A549 (cell line): ENCODE measurements at regions not wholly inside any gene's neighbourhood (a gene's known extent, or its start where the extent isn't known, plus 50 kb on each side); places are given as distances from the start of the nearest gene placed in this dataset.

Experiments used
- ATAC-seq, 2 experiments: fragments of 200-7000 bp in 1 of 2; fragments of >200 bp in 1 of 2; cut with Nextera tagmentation in 1 of 2; cut with Tn5 transposase in 1 of 2; 3 replicates each; pipeline versions ENCODE4 v1.8.0 to v1.9.1; 2018 to 2020; ENCODE audit warnings: mild to moderate bottlenecking in 1 of 2, moderate library complexity in 1 of 2
- CTCF ChIA-PET: fragments of 300-600 bp; sonication (Branson Sonifier 250); formaldehyde crosslinking; extraction: SDS; loops from one replicate; lab custom pipeline; 2021; ENCODE audit warnings: antibody characterized with exemption, inconsistent platforms; lab: Yijun Ruan, JAX
- POLR2A ChIA-PET: fragments of 350-600 bp; formaldehyde crosslinking; extraction: SDS; loops from one replicate; lab custom pipeline; 2021; ENCODE audit warnings: antibody characterized with exemption, inconsistent platforms; lab: Yijun Ruan, JAX
- DNase-seq, 2 experiments: peaks; one replicate each; pipeline versions ENCODE4 v3.0.0 to v3.0.0-alpha.2; 2011 to 2016; ENCODE audit warnings: low read depth in 1 of 2, low spot score in 1 of 2
- FAIRE-seq: peaks from 2 replicates; lab custom pipeline; 2011; peaks lifted over from hg19 to GRCh38; lab: Jason Lieb, UNC
- H3K27ac ChIP-seq, 2 experiments: fragments of >200 bp; sonication (Bioruptor Twin); formaldehyde crosslinking; 3 replicates each; pipeline ENCODE4 v1.5.1; 2016 to 2017
- H3K4me1 ChIP-seq: fragments of >200 bp; sonication (Bioruptor Twin); formaldehyde crosslinking; 3 replicates; pipeline ENCODE4 v1.6.1; 2016
- H3K4me2 ChIP-seq: fragments of >200 bp; sonication (Bioruptor Twin); formaldehyde crosslinking; 3 replicates; pipeline ENCODE4 v1.6.1; 2016
- H3K4me3 ChIP-seq: fragments of >200 bp; sonication (Bioruptor Twin); formaldehyde crosslinking; 3 replicates; pipeline ENCODE4 v1.5.1; 2016
- H3K9me3 ChIP-seq: fragments of >200 bp; sonication (Bioruptor Twin); formaldehyde crosslinking; 3 replicates; pipeline ENCODE4 v1.6.1; 2016
- CEBPB ChIP-seq, 2 experiments: fragments of >200 bp in 1 of 2; sonication (Bioruptor Twin) in 1 of 2; formaldehyde crosslinking in 1 of 2; IDR thresholded peaks; 2 replicates each; pipeline ENCODE4 v1.6.1; 2012 to 2016
- CHD2 ChIP-seq: fragments of 150-350 bp; IDR thresholded peaks from 2 replicates; pipeline ENCODE4 v1.6.1; 2014; ENCODE audit warnings: low read length; ENCODE audit not compliant: partially characterized antibody
- FOXS1 ChIP-seq: fragments of 250-450 bp; sonication (Bioruptor Pico); IDR thresholded peaks from 2 replicates; pipeline ENCODE4 v1.5.0; 2020; ENCODE audit warnings: mild to moderate bottlenecking, moderate library complexity
- KDM1A ChIP-seq: fragments of 200-600 bp; sonication (generic); IDR thresholded peaks from 2 replicates; pipeline ENCODE4 v1.6.1; 2016; ENCODE audit warnings: low read depth, mild to moderate bottlenecking
- NPAS2 ChIP-seq: fragments of 250-450 bp; sonication (Bioruptor Pico); IDR thresholded peaks from 2 replicates; pipeline ENCODE4 v1.8.0; 2022; ENCODE audit warnings: mild to moderate bottlenecking, moderate library complexity, borderline replicate concordance
- PHF8 ChIP-seq: fragments of 200-600 bp; sonication (generic); IDR thresholded peaks from 2 replicates; pipeline ENCODE4 v1.6.1; 2016; ENCODE audit warnings: low read depth, mild to moderate bottlenecking, antibody characterized with exemption, moderate library complexity, borderline replicate concordance
- RCOR1 ChIP-seq: fragments of 150-350 bp; IDR thresholded peaks from 2 replicates; pipeline ENCODE4 v1.6.1; 2014; ENCODE audit warnings: antibody characterized with exemption, low read length, low read depth
- TFCP2L1 ChIP-seq: fragments of 250-450 bp; sonication (Bioruptor Pico); IDR thresholded peaks from 2 replicates; pipeline ENCODE4 v1.5.0; 2021; ENCODE audit warnings: mild to moderate bottlenecking
- TP53 ChIP-seq: fragments of 250-450 bp; sonication (Bioruptor Pico); IDR thresholded peaks from 2 replicates; pipeline ENCODE4 v1.5.0; 2021; ENCODE audit warnings: mild to moderate bottlenecking, moderate library complexity
- ZC3H11A ChIP-seq: fragments of 450-650 bp; IDR thresholded peaks from 2 replicates; pipeline ENCODE4 v1.6.1; 2014; ENCODE audit warnings: antibody characterized with exemption, mild to moderate bottlenecking
- ZSCAN20 ChIP-seq: fragments of 250-450 bp; sonication (Bioruptor Pico); IDR thresholded peaks from 2 replicates; pipeline ENCODE4 v1.8.0; 2022; ENCODE audit warnings: mild to moderate bottlenecking, moderate library complexity
- WGBS: methylation state at CpG from one replicate; pipeline ENCODE4 v1.1.6; 2017; ENCODE audit errors: missing lambda C conversion rate; 5-methylcytosine and 5-hydroxymethylcytosine counted together
- TF ChIP-seq, protein P1 (sequence below): fragments of >200 bp; sonication (Bioruptor Twin); formaldehyde crosslinking; IDR thresholded peaks from 2 replicates; pipeline ENCODE4 v1.6.1; 2016
- TF ChIP-seq, protein P2 (sequence below): fragments of 200-600 bp; sonication (generic); IDR thresholded peaks from 2 replicates; pipeline ENCODE4 v1.6.1; 2016; ENCODE audit warnings: antibody characterized with exemption, mild to moderate bottlenecking, moderate library complexity
- TF ChIP-seq, protein P3 (sequence below): fragments of >200 bp; sonication (Bioruptor Twin); formaldehyde crosslinking; IDR thresholded peaks from 3 replicates; pipeline ENCODE4 v1.6.1; 2016

DNA sequence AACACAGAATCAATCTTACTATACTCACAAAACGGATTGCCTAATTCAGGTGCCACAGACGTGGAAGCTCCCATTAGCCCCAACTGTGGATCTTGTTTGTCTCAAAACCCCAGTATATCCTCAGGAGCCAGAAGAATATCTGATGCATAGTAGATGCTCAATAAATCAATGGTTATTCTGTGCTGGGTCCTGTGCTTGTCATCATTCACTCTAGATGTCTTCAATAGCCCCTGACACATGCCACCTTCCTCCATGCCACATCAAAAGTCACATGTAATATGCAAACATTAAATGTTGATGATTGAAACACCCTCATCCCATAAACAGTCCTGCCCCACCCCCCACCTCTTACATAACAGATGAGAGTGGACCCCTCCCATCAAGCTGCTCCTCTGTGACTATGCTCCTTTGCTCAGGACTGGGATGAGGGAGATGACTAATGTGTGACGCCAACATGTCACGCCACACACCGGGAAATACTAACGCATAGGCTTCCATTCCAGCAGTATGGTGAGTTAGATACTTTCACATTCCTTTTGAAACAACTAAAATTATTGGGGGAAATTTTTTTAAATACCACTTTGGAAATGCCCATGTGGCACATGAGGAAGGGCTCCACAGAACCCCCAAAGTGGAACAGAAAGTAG is 267.6 kb upstream of the SDK2 start:
- WGBS = 42% methylated on average over 6 of the region's 6 CpGs
- CTCF ChIA-PET = no interaction called here
- ATAC-seq (no peak), DNase-seq (no peak), FAIRE-seq (no peak)
- no peak overlapping the region for H3K4me3 ChIP-seq
- POLR2A ChIA-PET = no interaction called here
- no peak overlapping the region for H3K4me2 ChIP-seq
- no peaks in the 10 kb centered on the region for H3K4me1 ChIP-seq
- H3K9me3 ChIP-seq = peaks cover 28% of the 10 kb centered on the region
- H3K27ac ChIP-seq = no peak overlapping the region
- TF ChIP-seq, protein P1, sequence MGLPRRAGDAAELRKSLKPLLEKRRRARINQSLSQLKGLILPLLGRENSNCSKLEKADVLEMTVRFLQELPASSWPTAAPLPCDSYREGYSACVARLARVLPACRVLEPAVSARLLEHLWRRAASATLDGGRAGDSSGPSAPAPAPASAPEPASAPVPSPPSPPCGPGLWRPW = no peak
- no peak for TF ChIP-seq CEBPB (IDR thresholded peaks at IDR 0.05)
- no peak for TF ChIP-seq TP53 (CRISPR knock-in tag)
- TF ChIP-seq, protein P2, sequence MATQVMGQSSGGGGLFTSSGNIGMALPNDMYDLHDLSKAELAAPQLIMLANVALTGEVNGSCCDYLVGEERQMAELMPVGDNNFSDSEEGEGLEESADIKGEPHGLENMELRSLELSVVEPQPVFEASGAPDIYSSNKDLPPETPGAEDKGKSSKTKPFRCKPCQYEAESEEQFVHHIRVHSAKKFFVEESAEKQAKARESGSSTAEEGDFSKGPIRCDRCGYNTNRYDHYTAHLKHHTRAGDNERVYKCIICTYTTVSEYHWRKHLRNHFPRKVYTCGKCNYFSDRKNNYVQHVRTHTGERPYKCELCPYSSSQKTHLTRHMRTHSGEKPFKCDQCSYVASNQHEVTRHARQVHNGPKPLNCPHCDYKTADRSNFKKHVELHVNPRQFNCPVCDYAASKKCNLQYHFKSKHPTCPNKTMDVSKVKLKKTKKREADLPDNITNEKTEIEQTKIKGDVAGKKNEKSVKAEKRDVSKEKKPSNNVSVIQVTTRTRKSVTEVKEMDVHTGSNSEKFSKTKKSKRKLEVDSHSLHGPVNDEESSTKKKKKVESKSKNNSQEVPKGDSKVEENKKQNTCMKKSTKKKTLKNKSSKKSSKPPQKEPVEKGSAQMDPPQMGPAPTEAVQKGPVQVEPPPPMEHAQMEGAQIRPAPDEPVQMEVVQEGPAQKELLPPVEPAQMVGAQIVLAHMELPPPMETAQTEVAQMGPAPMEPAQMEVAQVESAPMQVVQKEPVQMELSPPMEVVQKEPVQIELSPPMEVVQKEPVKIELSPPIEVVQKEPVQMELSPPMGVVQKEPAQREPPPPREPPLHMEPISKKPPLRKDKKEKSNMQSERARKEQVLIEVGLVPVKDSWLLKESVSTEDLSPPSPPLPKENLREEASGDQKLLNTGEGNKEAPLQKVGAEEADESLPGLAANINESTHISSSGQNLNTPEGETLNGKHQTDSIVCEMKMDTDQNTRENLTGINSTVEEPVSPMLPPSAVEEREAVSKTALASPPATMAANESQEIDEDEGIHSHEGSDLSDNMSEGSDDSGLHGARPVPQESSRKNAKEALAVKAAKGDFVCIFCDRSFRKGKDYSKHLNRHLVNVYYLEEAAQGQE = no peak
- TF ChIP-seq ZSCAN20 (CRISPR knock-in tag) = no peak
- TF ChIP-seq, protein P3, sequence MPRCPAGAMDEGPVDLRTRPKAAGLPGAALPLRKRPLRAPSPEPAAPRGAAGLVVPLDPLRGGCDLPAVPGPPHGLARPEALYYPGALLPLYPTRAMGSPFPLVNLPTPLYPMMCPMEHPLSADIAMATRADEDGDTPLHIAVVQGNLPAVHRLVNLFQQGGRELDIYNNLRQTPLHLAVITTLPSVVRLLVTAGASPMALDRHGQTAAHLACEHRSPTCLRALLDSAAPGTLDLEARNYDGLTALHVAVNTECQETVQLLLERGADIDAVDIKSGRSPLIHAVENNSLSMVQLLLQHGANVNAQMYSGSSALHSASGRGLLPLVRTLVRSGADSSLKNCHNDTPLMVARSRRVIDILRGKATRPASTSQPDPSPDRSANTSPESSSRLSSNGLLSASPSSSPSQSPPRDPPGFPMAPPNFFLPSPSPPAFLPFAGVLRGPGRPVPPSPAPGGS = no peak
- TF ChIP-seq KDM1A = no peak

DNA sequence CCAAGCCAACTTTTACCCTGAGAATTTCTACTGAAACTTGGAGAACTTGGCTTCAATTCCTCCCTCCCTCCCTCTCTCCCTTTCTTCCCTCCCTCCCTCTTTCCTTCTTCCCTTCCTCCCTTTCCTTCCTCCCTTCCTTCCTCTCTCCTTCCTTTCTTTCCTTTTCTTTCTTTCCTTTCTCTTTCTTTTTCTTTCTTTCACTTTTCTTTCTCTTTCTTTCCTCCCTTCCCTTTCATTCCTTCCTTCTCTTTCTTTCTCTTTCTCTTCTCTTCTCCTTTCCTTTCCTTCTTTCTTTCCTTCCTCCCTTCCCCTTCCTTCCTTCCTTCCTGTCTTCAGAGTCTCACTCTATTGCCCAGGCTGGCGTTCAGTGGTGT is 268.1 kb upstream of the SDK2 start:
- ATAC-seq (no peak), FAIRE-seq (no peak), DNase-seq (no peak)
- TF ChIP-seq ZC3H11A (no peak), PHF8 (no peak), CHD2 (no peak), FOXS1 (CRISPR knock-in tag) (no peak), ZSCAN20 (CRISPR knock-in tag) (no peak), NPAS2 (CRISPR knock-in tag) (no peak), TFCP2L1 (CRISPR knock-in tag) (no peak), KDM1A (no peak)
- H3K4me1 ChIP-seq = no peaks in the 10 kb centered on the region
- H3K27ac ChIP-seq = no peak overlapping the region
- no peak overlapping the region for H3K4me3 ChIP-seq
- ChIA-PET CTCF (no interaction called here), POLR2A (no interaction called here)
- no peak overlapping the region for H3K4me2 ChIP-seq
- H3K9me3 ChIP-seq = peaks cover 31% of the 10 kb centered on the region
- WGBS = 0% methylated on average over 1 of the region's 1 CpG

DNA sequence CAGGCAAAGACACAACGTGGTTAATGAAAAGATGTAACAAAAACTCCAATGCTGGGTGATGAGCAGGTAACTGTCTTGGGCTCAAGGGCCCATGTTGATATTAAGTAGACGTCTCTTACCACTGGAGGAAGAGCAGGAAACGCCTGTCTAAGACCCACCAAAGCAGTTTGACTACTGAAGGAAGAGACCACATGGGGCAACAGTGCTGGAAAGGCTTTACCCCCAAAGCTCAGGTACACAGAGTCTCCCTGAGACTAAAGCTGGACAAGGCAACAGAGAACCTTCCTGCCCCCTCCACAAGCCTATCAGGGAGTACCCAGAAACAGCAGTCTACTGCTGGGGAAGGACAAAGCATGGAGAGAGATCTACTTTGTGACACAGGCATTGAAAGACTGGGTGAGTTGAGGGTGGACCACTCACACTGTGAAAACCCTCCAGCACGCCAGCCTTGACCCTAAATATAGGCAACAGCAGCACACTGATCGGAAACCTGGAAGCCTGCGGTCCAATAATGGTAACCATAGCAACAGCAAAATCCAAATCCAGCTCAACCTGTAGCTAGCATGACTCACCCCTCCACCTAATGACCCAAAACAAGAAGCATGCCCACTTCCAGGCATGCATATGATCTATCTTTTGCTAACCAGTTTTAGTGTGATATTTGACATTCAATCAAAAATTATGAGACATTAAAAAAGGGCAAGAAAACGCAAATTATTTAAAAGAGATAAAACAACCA is 270.5 kb upstream of the SDK2 start:
- no peak for DNase-seq
- no peak for ATAC-seq
- WGBS = under 1% methylated on average over 7 of the region's 7 CpGs
- no peak for TF ChIP-seq RCOR1
- Histone ChIP-seq H3K27ac (no peak overlapping the region), H3K4me3 (no peak overlapping the region), H3K4me1 (no peaks in the 10 kb centered on the region), H3K9me3 (peaks cover 50% of the 10 kb centered on the region), H3K4me2 (no peak overlapping the region)
- ChIA-PET POLR2A (no interaction called here), CTCF (interaction anchor here (1.0 to 1.1 kb wide), 2 partner anchors 10 to 22 kb away, joined by 3 read pairs; no protein-coding TSS in a partner anchor)
- FAIRE-seq = no peak
